Upper lobe of left lung (tissue), 6 donors: ENCODE measurements at regions not wholly inside any gene's neighbourhood (a gene's known extent, or its start where the extent isn't known, plus 50 kb on each side); places are given as distances from the start of the nearest gene placed in this dataset.

Source experiments
- ATAC-seq, 2 donors: fragments of 200-7000 bp; cut with Tn5 transposase; one replicate each; pipeline ENCODE4 v1.9.1; 2022; ENCODE audit warnings: mild to moderate bottlenecking in 2 of 2, moderate library complexity in 2 of 2; ENCODE audit not compliant: low FRiP score in 2 of 2
- DNase-seq, 2 donors: peaks; one replicate each; pipeline ENCODE4 v3.0.0-alpha.2; 2019 to 2020
- H3K27ac ChIP-seq, 4 donors: fragments of 200-600 bp; sonication (generic); one replicate each; pipeline ENCODE4 v1.5.1; 2016 to 2019
- H3K27me3 ChIP-seq, 4 donors: fragments of 200-600 bp; sonication (generic); one replicate each; pipeline ENCODE4 v1.5.1; 2017 to 2019
- H3K36me3 ChIP-seq, 4 donors: fragments of 200-600 bp; sonication (generic); one replicate each; pipeline ENCODE4 v1.5.1; 2016 to 2019
- H3K4me1 ChIP-seq, 4 donors: fragments of 200-600 bp; sonication (generic); one replicate each; pipeline ENCODE4 v1.5.1; 2018 to 2019
- H3K4me3 ChIP-seq, 4 donors: fragments of 200-600 bp; sonication (generic); one replicate each; pipeline ENCODE4 v1.5.1; 2017 to 2019; ENCODE audit warnings: mild to moderate bottlenecking in 2 of 4, moderate library complexity in 1 of 4
- H3K9me3 ChIP-seq, 4 donors: fragments of 200-600 bp; sonication (generic); one replicate each; pipeline ENCODE4 v1.5.1; 2018 to 2019
- EP300 ChIP-seq, 4 donors: sonication (generic); formaldehyde crosslinking; IDR thresholded peaks; one replicate each; pipeline ENCODE4 v1.5.1; 2017; ENCODE audit warnings: antibody characterized with exemption in 4 of 4, control low read depth in 2 of 4
- POLR2A ChIP-seq, 4 donors: fragments of 450-650 bp; IDR thresholded peaks; one replicate each; pipeline ENCODE4 v1.5.1; 2016 to 2017; ENCODE audit warnings: antibody characterized with exemption in 4 of 4, mild to moderate bottlenecking in 2 of 4
- POLR2AphosphoS5 ChIP-seq, 2 donors: sonication (generic); formaldehyde crosslinking; IDR thresholded peaks; one replicate each; pipeline ENCODE4 v1.5.1; 2017; ENCODE audit warnings: antibody characterized with exemption in 2 of 2
- WGBS, 2 donors: methylation state at CpG; one replicate each; pipeline ENCODE4 v1.1.5; 2017 to 2018; 5-methylcytosine and 5-hydroxymethylcytosine counted together
- TF ChIP-seq, protein P1 (sequence below), 6 experiments: fragments of 450-650 bp in 4 of 6; fragments of 200-600 bp in 2 of 6; sonication (generic) in 2 of 6; IDR thresholded peaks; one replicate each; pipeline ENCODE4 v1.5.1; 2016 to 2019; ENCODE audit warnings: antibody characterized with exemption in 6 of 6
- donor health status: DM: no; HTN: no; CAD: no; lungs with moderate emphysema.
- donor health status: DM: no; HTN: yes; CAD: no; lungs with severe emphysema.

GRCh38 chr1:81654657-81655056 is 146.1 kb upstream of the ADGRL2 start:
- DNase-seq (no peak), ATAC-seq (no peak)
- Histone ChIP-seq H3K27me3 (no peaks in the 10 kb centered on the region), H3K4me1 (peaks cover 0 to 3% (median 0%) of the 10 kb centered on the region in 4 donors), H3K27ac (no peak overlapping the region), H3K4me3 (no peak overlapping the region), H3K9me3 (no peaks in the 10 kb centered on the region), H3K36me3 (no peaks in the 10 kb centered on the region)
- TF ChIP-seq POLR2AphosphoS5 (IDR thresholded peaks at IDR 0.05) (no peak), POLR2A (IDR thresholded peaks at IDR 0.05) (no peak), EP300 (IDR thresholded peaks at IDR 0.05) (no peak)
- TF ChIP-seq, protein P1, sequence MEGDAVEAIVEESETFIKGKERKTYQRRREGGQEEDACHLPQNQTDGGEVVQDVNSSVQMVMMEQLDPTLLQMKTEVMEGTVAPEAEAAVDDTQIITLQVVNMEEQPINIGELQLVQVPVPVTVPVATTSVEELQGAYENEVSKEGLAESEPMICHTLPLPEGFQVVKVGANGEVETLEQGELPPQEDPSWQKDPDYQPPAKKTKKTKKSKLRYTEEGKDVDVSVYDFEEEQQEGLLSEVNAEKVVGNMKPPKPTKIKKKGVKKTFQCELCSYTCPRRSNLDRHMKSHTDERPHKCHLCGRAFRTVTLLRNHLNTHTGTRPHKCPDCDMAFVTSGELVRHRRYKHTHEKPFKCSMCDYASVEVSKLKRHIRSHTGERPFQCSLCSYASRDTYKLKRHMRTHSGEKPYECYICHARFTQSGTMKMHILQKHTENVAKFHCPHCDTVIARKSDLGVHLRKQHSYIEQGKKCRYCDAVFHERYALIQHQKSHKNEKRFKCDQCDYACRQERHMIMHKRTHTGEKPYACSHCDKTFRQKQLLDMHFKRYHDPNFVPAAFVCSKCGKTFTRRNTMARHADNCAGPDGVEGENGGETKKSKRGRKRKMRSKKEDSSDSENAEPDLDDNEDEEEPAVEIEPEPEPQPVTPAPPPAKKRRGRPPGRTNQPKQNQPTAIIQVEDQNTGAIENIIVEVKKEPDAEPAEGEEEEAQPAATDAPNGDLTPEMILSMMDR (IDR thresholded peaks at IDR 0.05) = no peak
- 84 to 88% methylated on average over 3 of the region's 3 CpGs for WGBS, 2 donors

- TF ChIP-seq, protein P1 (IDR thresholded peaks at IDR 0.05) = no peak
- no peak for TF ChIP-seq POLR2AphosphoS5 (IDR thresholded peaks at IDR 0.05)
- no peak for TF ChIP-seq POLR2A (IDR thresholded peaks at IDR 0.05)
- no peak for TF ChIP-seq EP300 (IDR thresholded peaks at IDR 0.05)
These were observed 146.6 kb upstream of the ADGRL2 start for GRCh38 chr1:81654147-81654546.

GRCh38 chr1:81650776-81651175 is 150.0 kb upstream of the ADGRL2 start:
- no peak for ATAC-seq
- Histone ChIP-seq H3K36me3 (no peaks in the 10 kb centered on the region), H3K4me1 (peaks cover 0 to 3% (median 0%) of the 10 kb centered on the region in 4 donors), H3K4me3 (no peak overlapping the region), H3K27me3 (no peaks in the 10 kb centered on the region), H3K9me3 (no peaks in the 10 kb centered on the region), H3K27ac (no peak overlapping the region)
- TF ChIP-seq EP300 (IDR thresholded peaks at IDR 0.05) (no peak), POLR2A (IDR thresholded peaks at IDR 0.05) (no peak), POLR2AphosphoS5 (IDR thresholded peaks at IDR 0.05) (no peak)
- TF ChIP-seq, protein P1 (IDR thresholded peaks at IDR 0.05) = no peak
- DNase-seq = no peak

More at GRCh38 chr1:81654147-81654546, 146.6 kb upstream of the ADGRL2 start:
- Histone ChIP-seq H3K9me3 (no peaks in the 10 kb centered on the region), H3K4me1 (peaks cover 0 to 3% (median 0%) of the 10 kb centered on the region in 4 donors), H3K27me3 (no peaks in the 10 kb centered on the region), H3K27ac (no peak overlapping the region), H3K4me3 (no peak overlapping the region), H3K36me3 (no peaks in the 10 kb centered on the region)
- DNase-seq (no peak), ATAC-seq (no peak)
- WGBS, 2 donors = 86 to 88% methylated on average over 7 to 8 of the region's 8 CpGs

DNA sequence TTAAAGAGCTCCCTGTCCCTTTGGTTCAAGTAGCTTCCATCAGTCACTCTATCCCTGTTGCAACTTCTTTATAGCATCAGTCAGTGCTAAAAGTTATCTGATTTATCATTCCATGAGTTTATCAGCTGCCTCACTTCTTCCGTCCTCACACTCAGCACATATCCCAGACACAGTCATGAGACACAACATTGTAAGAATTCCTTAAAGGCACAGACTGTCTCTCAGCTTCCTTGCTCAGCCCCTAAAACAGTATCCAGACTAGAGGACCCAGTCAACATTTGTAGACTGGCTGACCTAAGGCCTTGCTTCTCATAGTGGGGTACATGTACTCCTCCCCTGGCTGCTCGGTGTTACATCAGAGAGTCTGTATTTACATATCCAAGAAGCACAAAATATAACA is 164.9 kb upstream of the ADGRL2 start:
- no peak for ATAC-seq
- Histone ChIP-seq H3K4me3 (no peak overlapping the region), H3K4me1 (no peaks in the 10 kb centered on the region), H3K36me3 (no peaks in the 10 kb centered on the region), H3K27me3 (no peaks in the 10 kb centered on the region), H3K9me3 (no peaks in the 10 kb centered on the region), H3K27ac (no peak overlapping the region)
- no peak for DNase-seq
- WGBS, 2 donors = 82 to 83% methylated on average over 2 of the region's 2 CpGs
- TF ChIP-seq, protein P1 (IDR thresholded peaks at IDR 0.05) = no peak
- TF ChIP-seq POLR2A (IDR thresholded peaks at IDR 0.05) (no peak), POLR2AphosphoS5 (IDR thresholded peaks at IDR 0.05) (no peak), EP300 (IDR thresholded peaks at IDR 0.05) (no peak)

- H3K36me3 ChIP-seq = no peaks in the 10 kb centered on the region
- TF ChIP-seq EP300 (IDR thresholded peaks at IDR 0.05) (no peak), POLR2A (IDR thresholded peaks at IDR 0.05) (no peak), POLR2AphosphoS5 (IDR thresholded peaks at IDR 0.05) (no peak)
- TF ChIP-seq, protein P1 (IDR thresholded peaks at IDR 0.05) = no peak
- WGBS, 2 donors = 91% methylated on average over 6 of the region's 6 CpGs
- H3K9me3 ChIP-seq = no peaks in the 10 kb centered on the region
- H3K4me1 ChIP-seq = no peaks in the 10 kb centered on the region
- no peak overlapping the region for H3K27ac ChIP-seq
- no peaks in the 10 kb centered on the region for H3K27me3 ChIP-seq
- DNase-seq = no peak
- ATAC-seq = no peak
- no peak overlapping the region for H3K4me3 ChIP-seq
These were observed 166.4 kb upstream of the ADGRL2 start for GRCh38 chr1:81634294-81634693.
